Activated CD4-positive, alpha-beta T cell treated with anti-CD3 and anti-CD28 coated beads, Interleukin-2, amount 10 ng/mL, durations not matched to agents 24 days and 14 days (primary cell): ENCODE measurements at regions not wholly inside any gene's neighbourhood (a gene's known extent, or its start where the extent isn't known, plus 50 kb on each side); places are given as distances from the start of the nearest gene placed in this dataset.
"Not testable (repeated sequence)": the region's sequence is repeated elsewhere in the genome, so short reads cannot be mapped to it uniquely, and the experiment has no call there.

Source experiments
- DNase-seq: peaks from one replicate; pipeline ENCODE4 v3.0.0; 2022
- H3K27ac Mint-ChIP-seq: one replicate; pipeline ENCODE4 v1.8.0; 2022; ENCODE audit warnings: mild to moderate bottlenecking, mixed read lengths
- H3K27me3 Mint-ChIP-seq: one replicate; pipeline ENCODE4 v1.8.0; 2022; ENCODE audit warnings: mixed read lengths
- H3K36me3 Mint-ChIP-seq: one replicate; pipeline ENCODE4 v1.8.0; 2022; ENCODE audit warnings: low read depth, mild to moderate bottlenecking, mixed read lengths
- H3K4me1 Mint-ChIP-seq: one replicate; pipeline ENCODE4 v1.8.0; 2021; ENCODE audit warnings: mixed read lengths
- H3K4me3 Mint-ChIP-seq: one replicate; pipeline ENCODE4 v1.8.0; 2022; ENCODE audit warnings: mild to moderate bottlenecking, moderate library complexity, mixed read lengths
- H3K9me3 Mint-ChIP-seq: one replicate; pipeline ENCODE4 v1.8.0; 2021; ENCODE audit warnings: mixed read lengths
- intact Hi-C: fragments of 100-400 bp; cut with micrococcal nuclease; formaldehyde crosslinking; loops from one replicate; pipeline ENCODE4 v1.15.1; 2023

GRCh38 chr5:166898166-166898565, 1393.3 kb upstream of the WWC1 start:
- intact Hi-C loops = no loop called here
- Mint-ChIP-seq H3K4me1 (no peaks in the 10 kb centered on the region), H3K9me3 (peaks cover 5% of the 10 kb centered on the region), H3K27me3 (no peaks in the 10 kb centered on the region), H3K36me3 (no peaks in the 10 kb centered on the region), H3K27ac (no peak overlapping the region), H3K4me3 (no peak overlapping the region)
- no peak for DNase-seq

- no peaks in the 10 kb centered on the region for H3K4me1 Mint-ChIP-seq
- H3K27me3 Mint-ChIP-seq = no peaks in the 10 kb centered on the region
- no peak for DNase-seq
- intact Hi-C loops = no loop called here
- H3K9me3 Mint-ChIP-seq = peaks cover 5% of the 10 kb centered on the region
- H3K36me3 Mint-ChIP-seq = no peaks in the 10 kb centered on the region
- H3K27ac Mint-ChIP-seq = no peak overlapping the region
- no peak overlapping the region for H3K4me3 Mint-ChIP-seq
Measured at GRCh38 chr5:166899343-166899742, 1392.1 kb upstream of the WWC1 start.

- Mint-ChIP-seq H3K4me1 (no peaks in the 10 kb centered on the region), H3K4me3 (no peak overlapping the region), H3K9me3 (peaks cover 3% of the 10 kb centered on the region), H3K27me3 (no peaks in the 10 kb centered on the region), H3K36me3 (no peaks in the 10 kb centered on the region), H3K27ac (no peak overlapping the region)
- intact Hi-C loops = no loop called here
- DNase-seq = no peak
Measured at GRCh38 chr5:166904571-166904970, 1386.9 kb upstream of the WWC1 start.

- H3K36me3 Mint-ChIP-seq = no peaks in the 10 kb centered on the region
- no peaks in the 10 kb centered on the region for H3K4me1 Mint-ChIP-seq
- H3K4me3 Mint-ChIP-seq = no peak overlapping the region
- peaks cover 3% of the 10 kb centered on the region for H3K9me3 Mint-ChIP-seq
- no peak for DNase-seq
- intact Hi-C loops = no loop called here
- no peaks in the 10 kb centered on the region for H3K27me3 Mint-ChIP-seq
- no peak overlapping the region for H3K27ac Mint-ChIP-seq
Measured at GRCh38 chr5:166906991-166907713, 1384.3 kb upstream of the WWC1 start.

GRCh38 chr5:166909040-166909439, 1382.4 kb upstream of the WWC1 start:
- intact Hi-C loops = no loop called here
- H3K4me3 Mint-ChIP-seq = no peak overlapping the region
- H3K36me3 Mint-ChIP-seq = no peaks in the 10 kb centered on the region
- no peak overlapping the region for H3K27ac Mint-ChIP-seq
- no peak for DNase-seq
- H3K4me1 Mint-ChIP-seq = no peaks in the 10 kb centered on the region
- H3K27me3 Mint-ChIP-seq = no peaks in the 10 kb centered on the region
- peaks cover 3% of the 10 kb centered on the region for H3K9me3 Mint-ChIP-seq

GRCh38 chr5:166909926-166910325, 1381.5 kb upstream of the WWC1 start:
- no peak for DNase-seq
- no peak overlapping the region for H3K4me3 Mint-ChIP-seq
- no peaks in the 10 kb centered on the region for H3K36me3 Mint-ChIP-seq
- intact Hi-C loops = no loop called here
- H3K27ac Mint-ChIP-seq = no peak overlapping the region
- no peaks in the 10 kb centered on the region for H3K27me3 Mint-ChIP-seq
- peaks cover 3% of the 10 kb centered on the region for H3K9me3 Mint-ChIP-seq
- H3K4me1 Mint-ChIP-seq = no peaks in the 10 kb centered on the region

GRCh38 chr5:166910995-166911394, 1380.5 kb upstream of the WWC1 start:
- Mint-ChIP-seq H3K9me3 (peaks cover 3% of the 10 kb centered on the region), H3K4me3 (no peak overlapping the region), H3K4me1 (no peaks in the 10 kb centered on the region), H3K27ac (no peak overlapping the region), H3K36me3 (no peaks in the 10 kb centered on the region), H3K27me3 (no peaks in the 10 kb centered on the region)
- DNase-seq = no peak
- intact Hi-C loops = no loop called here

GRCh38 chr5:166916021-166916420, 1375.4 kb upstream of the WWC1 start:
- intact Hi-C loops = no loop called here
- Mint-ChIP-seq H3K9me3 (no peaks in the 10 kb centered on the region), H3K27ac (no peak overlapping the region), H3K4me1 (no peaks in the 10 kb centered on the region), H3K36me3 (no peaks in the 10 kb centered on the region), H3K27me3 (no peaks in the 10 kb centered on the region), H3K4me3 (no peak overlapping the region)
- no peak for DNase-seq

- no peak overlapping the region for H3K4me3 Mint-ChIP-seq
- no peak overlapping the region for H3K27ac Mint-ChIP-seq
- H3K27me3 Mint-ChIP-seq = no peaks in the 10 kb centered on the region
- intact Hi-C loops = no loop called here
- H3K36me3 Mint-ChIP-seq = no peaks in the 10 kb centered on the region
- no peak for DNase-seq
- peaks cover 11% of the 10 kb centered on the region for H3K9me3 Mint-ChIP-seq
- no peaks in the 10 kb centered on the region for H3K4me1 Mint-ChIP-seq
Measured at GRCh38 chr5:166926138-166926537, 1365.3 kb upstream of the WWC1 start.

GRCh38 chr5:166926806-166927475, 1364.5 kb upstream of the WWC1 start:
- H3K27ac Mint-ChIP-seq = not testable (repeated sequence)

GRCh38 chr5:166936351-166936750, 1355.1 kb upstream of the WWC1 start:
- peaks cover 3% of the 10 kb centered on the region for H3K9me3 Mint-ChIP-seq
- no peaks in the 10 kb centered on the region for H3K27me3 Mint-ChIP-seq
- H3K4me3 Mint-ChIP-seq = no peak overlapping the region
- H3K4me1 Mint-ChIP-seq = no peaks in the 10 kb centered on the region
- no peak overlapping the region for H3K27ac Mint-ChIP-seq
- H3K36me3 Mint-ChIP-seq = no peaks in the 10 kb centered on the region
- intact Hi-C loops = no loop called here
- no peak for DNase-seq

More at GRCh38 chr5:166926806-166927475, 1364.5 kb upstream of the WWC1 start:
- intact Hi-C loops, H3K4me3 Mint-ChIP-seq, DNase-seq, H3K27me3 Mint-ChIP-seq, H3K4me1 Mint-ChIP-seq, H3K36me3 Mint-ChIP-seq: not testable (repeated sequence)
- peaks cover 11% of the 10 kb centered on the region for H3K9me3 Mint-ChIP-seq

GRCh38 chr5:166938071-166938470, 1353.4 kb upstream of the WWC1 start:
- H3K4me1 Mint-ChIP-seq = no peaks in the 10 kb centered on the region
- no peak overlapping the region for H3K4me3 Mint-ChIP-seq
- intact Hi-C loops = no loop called here
- H3K27ac Mint-ChIP-seq = no peak overlapping the region
- peaks cover 7% of the 10 kb centered on the region for H3K9me3 Mint-ChIP-seq
- H3K36me3 Mint-ChIP-seq = no peaks in the 10 kb centered on the region
- H3K27me3 Mint-ChIP-seq = no peaks in the 10 kb centered on the region
- DNase-seq = no peak

GRCh38 chr5:166942948-166943347, 1348.5 kb upstream of the WWC1 start:
- Mint-ChIP-seq H3K4me1 (no peaks in the 10 kb centered on the region), H3K4me3 (no peak overlapping the region), H3K9me3 (peaks cover 10% of the 10 kb centered on the region), H3K36me3 (no peaks in the 10 kb centered on the region), H3K27ac (no peak overlapping the region), H3K27me3 (no peaks in the 10 kb centered on the region)
- intact Hi-C loops = no loop called here
- no peak for DNase-seq

GRCh38 chr5:166947045-166947444, 1344.4 kb upstream of the WWC1 start:
- Mint-ChIP-seq H3K4me3 (no peak overlapping the region), H3K36me3 (no peaks in the 10 kb centered on the region), H3K4me1 (no peaks in the 10 kb centered on the region), H3K27me3 (no peaks in the 10 kb centered on the region), H3K27ac (no peak overlapping the region), H3K9me3 (peaks cover 6% of the 10 kb centered on the region)
- DNase-seq = no peak
- intact Hi-C loops = no loop called here

GRCh38 chr5:166948679-166949078, 1342.8 kb upstream of the WWC1 start:
- H3K9me3 Mint-ChIP-seq = no peaks in the 10 kb centered on the region
- H3K36me3 Mint-ChIP-seq = no peaks in the 10 kb centered on the region
- no peak overlapping the region for H3K4me3 Mint-ChIP-seq
- H3K27ac Mint-ChIP-seq = no peak overlapping the region
- H3K27me3 Mint-ChIP-seq = no peaks in the 10 kb centered on the region
- intact Hi-C loops = no loop called here
- no peaks in the 10 kb centered on the region for H3K4me1 Mint-ChIP-seq
- no peak for DNase-seq
